ENCODE measurements at regions not wholly inside any gene's neighbourhood (a gene's known extent, or its start where the extent isn't known, plus 50 kb on each side); places are given as distances from the start of the nearest gene placed in this dataset.

DNA sequence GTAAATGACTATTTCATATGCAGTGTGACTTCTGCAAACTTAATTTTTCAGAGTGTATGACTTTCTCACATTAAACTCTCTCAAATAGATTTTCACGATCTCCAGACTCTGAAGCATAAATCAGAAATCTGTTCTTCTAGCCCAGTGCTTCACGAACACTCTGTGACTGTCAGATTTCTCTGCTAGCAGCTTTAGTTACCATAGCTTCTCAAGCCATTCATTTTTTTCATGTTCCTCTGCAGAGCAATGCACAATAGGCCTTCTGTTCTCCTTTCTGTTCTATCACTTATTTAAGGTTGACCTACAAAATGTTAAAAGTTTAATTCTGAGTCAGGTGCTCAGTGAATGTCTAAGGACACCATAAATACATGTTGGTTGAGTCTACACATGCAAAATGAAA is 1102.2 kb downstream of the TUSC7 start:
- intact Hi-C loops (cut with DNase I; ENCODE audit: low total_unique reads) (no loop called here), in situ Hi-C loops (cut with MboI; ENCODE audit: low pct_ligation_motif_present in 1 of 4, low pct_unique_long_range_greater_than_20kb in 1 of 4, low sequenced_read_pairs in 3 of 4) (no loop called here)
- Histone ChIP-seq H3K4me3 (no peak overlapping the region), H3K36me3 (peaks cover 0 to 1% (median 0%) of the 10 kb centered on the region in 4 donors), H3K27ac (no peak overlapping the region), H3K27me3 (no peaks in the 10 kb centered on the region), H3K9me3 (no peaks in the 10 kb centered on the region), H3K4me1 (no peaks in the 10 kb centered on the region)
- WGBS, 2 donors (ENCODE audit: low coverage in 1 of 2), result 76 to 77% methylated on average over 2 of the region's 2 CpGs
- TF ChIP-seq, protein P1, sequence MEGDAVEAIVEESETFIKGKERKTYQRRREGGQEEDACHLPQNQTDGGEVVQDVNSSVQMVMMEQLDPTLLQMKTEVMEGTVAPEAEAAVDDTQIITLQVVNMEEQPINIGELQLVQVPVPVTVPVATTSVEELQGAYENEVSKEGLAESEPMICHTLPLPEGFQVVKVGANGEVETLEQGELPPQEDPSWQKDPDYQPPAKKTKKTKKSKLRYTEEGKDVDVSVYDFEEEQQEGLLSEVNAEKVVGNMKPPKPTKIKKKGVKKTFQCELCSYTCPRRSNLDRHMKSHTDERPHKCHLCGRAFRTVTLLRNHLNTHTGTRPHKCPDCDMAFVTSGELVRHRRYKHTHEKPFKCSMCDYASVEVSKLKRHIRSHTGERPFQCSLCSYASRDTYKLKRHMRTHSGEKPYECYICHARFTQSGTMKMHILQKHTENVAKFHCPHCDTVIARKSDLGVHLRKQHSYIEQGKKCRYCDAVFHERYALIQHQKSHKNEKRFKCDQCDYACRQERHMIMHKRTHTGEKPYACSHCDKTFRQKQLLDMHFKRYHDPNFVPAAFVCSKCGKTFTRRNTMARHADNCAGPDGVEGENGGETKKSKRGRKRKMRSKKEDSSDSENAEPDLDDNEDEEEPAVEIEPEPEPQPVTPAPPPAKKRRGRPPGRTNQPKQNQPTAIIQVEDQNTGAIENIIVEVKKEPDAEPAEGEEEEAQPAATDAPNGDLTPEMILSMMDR (IDR thresholded peaks at IDR 0.05), result no peak
- TF ChIP-seq EP300 (IDR thresholded peaks at IDR 0.05; ENCODE audit: low read depth) (no peak), POLR2AphosphoS5 (IDR thresholded peaks at IDR 0.05) (no peak), POLR2A (IDR thresholded peaks at IDR 0.05) (no peak)
- no peak for DNase-seq

DNA sequence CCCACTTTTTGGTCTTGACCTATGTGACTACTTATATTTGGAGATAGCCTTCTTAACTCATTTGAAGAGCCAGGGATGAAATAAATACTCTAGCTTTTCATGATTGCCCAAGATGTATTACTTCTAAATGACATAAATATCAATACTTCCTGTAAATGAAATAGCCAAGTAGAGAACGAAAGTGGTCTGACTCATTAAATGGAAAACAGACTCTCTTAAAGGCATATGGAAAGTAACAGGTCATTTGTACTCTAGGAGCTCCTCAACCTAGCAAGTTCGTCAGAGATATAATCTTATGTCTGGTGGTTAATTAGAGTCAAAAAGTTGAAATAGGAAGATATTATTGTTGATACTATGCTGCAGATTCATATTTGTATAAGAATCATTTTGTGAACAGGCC is 1105.4 kb downstream of the TUSC7 start:
- no peak overlapping the region for H3K4me3 ChIP-seq
- no peak for DNase-seq
- peaks cover 0 to 1% (median 0%) of the 10 kb centered on the region in 4 donors for H3K36me3 ChIP-seq
- intact Hi-C loops (cut with DNase I; ENCODE audit: low total_unique reads), result no loop called here
- no peaks in the 10 kb centered on the region for H3K27me3 ChIP-seq
- in situ Hi-C loops (cut with MboI; ENCODE audit: low pct_ligation_motif_present in 1 of 4, low pct_unique_long_range_greater_than_20kb in 1 of 4, low sequenced_read_pairs in 3 of 4), result no loop called here
- WGBS, 2 donors (ENCODE audit: low coverage in 1 of 2), result 41 to 45% methylated on average over 2 of the region's 2 CpGs
- H3K4me1 ChIP-seq, result no peaks in the 10 kb centered on the region
- H3K27ac ChIP-seq, result no peak overlapping the region
- no peak for TF ChIP-seq POLR2AphosphoS5 (IDR thresholded peaks at IDR 0.05)
- no peaks in the 10 kb centered on the region for H3K9me3 ChIP-seq

DNA sequence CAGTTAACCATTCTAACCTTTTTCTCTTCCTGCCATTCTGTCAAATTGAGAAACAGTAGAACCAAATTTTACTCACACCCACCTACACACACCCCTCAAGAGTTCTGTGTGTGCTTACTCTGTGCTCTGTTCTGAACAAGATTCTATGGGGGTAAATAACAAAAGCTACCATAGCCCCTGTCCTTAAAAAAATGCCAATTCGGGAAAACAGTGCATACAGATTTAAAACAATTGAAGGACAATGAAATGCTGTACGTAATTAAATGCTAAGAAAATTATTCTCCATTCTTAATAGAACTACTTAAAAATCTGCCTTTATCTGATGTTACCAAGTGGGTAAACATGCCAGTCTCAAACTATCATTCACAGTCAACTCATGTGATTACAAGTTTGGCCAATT is 1107.5 kb downstream of the TUSC7 start:
- 81 to 90% methylated on average over 2 of the region's 2 CpGs for WGBS, 2 donors (ENCODE audit: low coverage in 1 of 2)
- TF ChIP-seq, protein P1 (IDR thresholded peaks at IDR 0.05), result no peak
- no peak for TF ChIP-seq POLR2A (IDR thresholded peaks at IDR 0.05)
- no peak for TF ChIP-seq POLR2AphosphoS5 (IDR thresholded peaks at IDR 0.05)
- no peak for TF ChIP-seq EP300 (IDR thresholded peaks at IDR 0.05; ENCODE audit: low read depth)
- Histone ChIP-seq H3K27me3 (no peaks in the 10 kb centered on the region), H3K4me1 (no peaks in the 10 kb centered on the region), H3K9me3 (no peaks in the 10 kb centered on the region), H3K4me3 (no peak overlapping the region), H3K36me3 (peaks cover 0 to 1% (median 0%) of the 10 kb centered on the region in 4 donors), H3K27ac (no peak overlapping the region)
- no peak for DNase-seq
- intact Hi-C loops (cut with DNase I; ENCODE audit: low total_unique reads), result no loop called here
- in situ Hi-C loops (cut with MboI; ENCODE audit: low pct_ligation_motif_present in 1 of 4, low pct_unique_long_range_greater_than_20kb in 1 of 4, low sequenced_read_pairs in 3 of 4), result no loop called here

DNA sequence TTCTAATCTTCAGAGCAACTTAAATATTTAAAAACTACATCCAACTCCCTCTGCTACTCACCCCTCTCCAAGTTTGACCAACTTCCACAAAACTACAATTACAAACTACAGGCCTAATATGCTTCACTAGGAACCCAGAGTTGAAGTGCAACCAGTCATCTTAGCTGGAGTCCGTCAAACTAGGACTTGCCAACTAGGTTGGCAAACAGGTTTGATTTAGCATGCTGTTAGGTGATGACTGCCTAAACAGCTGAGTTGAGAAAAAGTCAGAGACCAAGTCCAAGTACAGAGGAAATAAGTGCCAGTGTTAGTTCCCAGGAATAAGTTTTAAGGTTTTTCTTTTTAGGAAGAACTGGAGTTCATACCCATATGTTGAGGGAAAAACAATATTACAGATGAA is 1109.0 kb downstream of the TUSC7 start:
- Histone ChIP-seq H3K36me3 (no peaks in the 10 kb centered on the region), H3K27ac (no peak overlapping the region), H3K27me3 (no peaks in the 10 kb centered on the region), H3K9me3 (no peaks in the 10 kb centered on the region), H3K4me3 (no peak overlapping the region), H3K4me1 (no peaks in the 10 kb centered on the region)
- in situ Hi-C loops (cut with MboI; ENCODE audit: low pct_ligation_motif_present in 1 of 4, low pct_unique_long_range_greater_than_20kb in 1 of 4, low sequenced_read_pairs in 3 of 4), result no loop called here
- 56 to 71% methylated on average over 1 of the region's 1 CpG for WGBS, 2 donors (ENCODE audit: low coverage in 1 of 2)
- no peak for DNase-seq
- TF ChIP-seq POLR2AphosphoS5 (IDR thresholded peaks at IDR 0.05) (no peak), POLR2A (IDR thresholded peaks at IDR 0.05) (no peak), EP300 (IDR thresholded peaks at IDR 0.05; ENCODE audit: low read depth) (no peak)
- TF ChIP-seq, protein P1 (IDR thresholded peaks at IDR 0.05), result no peak
- intact Hi-C loops (cut with DNase I; ENCODE audit: low total_unique reads), result no loop called here

DNA sequence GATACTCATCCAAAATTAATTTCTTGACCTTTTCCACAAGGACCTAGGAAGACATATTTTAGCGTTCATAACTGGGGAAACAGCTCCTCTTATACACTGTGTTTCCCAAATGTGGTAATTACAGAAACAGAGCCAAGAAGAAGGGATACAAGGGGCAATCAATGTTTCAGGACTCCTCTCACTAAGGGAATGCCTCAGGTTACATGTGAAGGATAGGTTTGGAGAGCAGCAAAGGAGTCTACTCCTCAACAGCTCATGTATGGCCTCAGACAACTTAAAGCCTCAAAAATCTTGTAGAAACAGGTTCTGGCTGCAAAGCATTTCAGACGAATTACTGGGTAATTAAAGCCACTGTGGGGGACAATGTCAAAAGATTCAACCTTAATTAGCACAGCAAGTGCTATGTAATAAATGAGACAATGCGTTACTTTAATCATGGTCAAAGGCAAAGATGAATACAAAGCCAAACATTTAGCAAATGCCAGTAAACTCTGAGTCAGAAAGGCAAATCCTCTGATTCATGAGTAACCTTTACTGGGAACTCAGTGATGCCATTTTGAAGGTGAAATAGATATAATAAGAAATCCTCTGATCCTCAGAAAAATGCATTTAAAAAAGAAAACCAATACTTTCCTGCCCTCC is 1111.2 kb downstream of the TUSC7 start:
- no peaks in the 10 kb centered on the region for H3K9me3 ChIP-seq
- in situ Hi-C loops (cut with MboI; ENCODE audit: low pct_ligation_motif_present in 1 of 4, low pct_unique_long_range_greater_than_20kb in 1 of 4, low sequenced_read_pairs in 3 of 4), result no loop called here
- no peak overlapping the region for H3K4me3 ChIP-seq
- TF ChIP-seq, protein P1 (IDR thresholded peaks at IDR 0.05), result no peak
- TF ChIP-seq EP300 (IDR thresholded peaks at IDR 0.05; ENCODE audit: low read depth), result no peak
- no peak for TF ChIP-seq POLR2AphosphoS5 (IDR thresholded peaks at IDR 0.05)
- no peak for TF ChIP-seq POLR2A (IDR thresholded peaks at IDR 0.05)
- H3K36me3 ChIP-seq, result no peaks in the 10 kb centered on the region
- intact Hi-C loops (cut with DNase I; ENCODE audit: low total_unique reads), result no loop called here
- H3K4me1 ChIP-seq, result no peaks in the 10 kb centered on the region
- no peak for DNase-seq
- 60 to 74% methylated on average over 3 of the region's 3 CpGs for WGBS, 2 donors (ENCODE audit: low coverage in 1 of 2)
- no peak overlapping the region for H3K27ac ChIP-seq
- H3K27me3 ChIP-seq, result no peaks in the 10 kb centered on the region

All from transverse colon (tissue), 4 donors.